Left ventricle myocardium inferior (tissue), 1 donor: ENCODE measurements at regions not wholly inside any gene's neighbourhood (a gene's known extent, or its start where the extent isn't known, plus 50 kb on each side); places are given as distances from the start of the nearest gene placed in this dataset.

Experiments used
- DNase-seq: peaks from one replicate; pipeline ENCODE4 v3.0.0-alpha.2; 2020
- H3K27ac ChIP-seq: fragments of 200-600 bp; replicated peaks from 2 replicates; pipeline ENCODE4 v1.8.0; 2021
- H3K27me3 ChIP-seq: fragments of 200-600 bp; 2 replicates; pipeline ENCODE4 v1.8.0; 2021; ENCODE audit warnings: low read depth
- H3K36me3 ChIP-seq: fragments of 200-600 bp; 2 replicates; pipeline ENCODE4 v1.8.0; 2021
- H3K4me1 ChIP-seq: fragments of 200-600 bp; 2 replicates; pipeline ENCODE4 v1.8.0; 2021
- H3K4me3 ChIP-seq: fragments of 200-600 bp; 2 replicates; pipeline ENCODE4 v1.8.0; 2021; ENCODE audit warnings: mild to moderate bottlenecking, moderate library complexity
- H3K9me3 ChIP-seq: fragments of 200-600 bp; replicated peaks from 2 replicates; pipeline ENCODE4 v1.8.0; 2021
- intact Hi-C: fragments of 100-400 bp; cut with micrococcal nuclease; formaldehyde crosslinking; loops from one replicate; pipeline ENCODE4 v1.11.0; 2022
- TF ChIP-seq, protein P1 (sequence below): fragments of 200-600 bp; IDR thresholded peaks from 2 replicates; pipeline ENCODE4 v1.8.0; 2021; ENCODE audit warnings: antibody characterized with exemption, mild to moderate bottlenecking, borderline replicate concordance
- donor health status: DM: no; HTN: yes; CAD: no; lungs with severe emphysema.

DNA sequence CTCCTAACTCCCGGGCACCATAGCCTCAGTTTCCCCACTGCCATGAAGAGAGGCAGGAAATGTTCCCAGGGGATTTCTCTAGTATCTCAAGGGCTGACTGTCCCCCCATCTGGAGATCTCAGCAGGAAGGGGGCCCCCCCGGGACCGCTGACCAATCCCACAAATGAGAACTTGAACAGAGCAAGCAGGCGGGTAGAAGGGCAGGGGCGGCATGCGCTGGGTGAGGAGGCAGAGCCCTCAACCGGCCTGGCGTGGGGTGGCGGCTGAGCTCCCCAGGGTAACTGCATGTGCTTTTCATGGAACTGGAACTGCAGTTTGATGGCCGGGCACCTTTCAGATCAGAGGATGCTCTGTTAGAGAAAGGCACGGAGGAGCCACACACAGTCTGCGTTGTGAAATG lies 144.5 kb downstream of the CTTN start:
- Histone ChIP-seq H3K4me3 (no peak overlapping the region), H3K36me3 (no peaks in the 10 kb centered on the region), H3K9me3 (peaks cover 10% of the 10 kb centered on the region), H3K27me3 (peaks cover 70% of the 10 kb centered on the region), H3K4me1 (peaks cover 3% of the 10 kb centered on the region), H3K27ac (no peak overlapping the region)
- DNase-seq: no peak
- intact Hi-C loops: no loop called here
- TF ChIP-seq, protein P1, sequence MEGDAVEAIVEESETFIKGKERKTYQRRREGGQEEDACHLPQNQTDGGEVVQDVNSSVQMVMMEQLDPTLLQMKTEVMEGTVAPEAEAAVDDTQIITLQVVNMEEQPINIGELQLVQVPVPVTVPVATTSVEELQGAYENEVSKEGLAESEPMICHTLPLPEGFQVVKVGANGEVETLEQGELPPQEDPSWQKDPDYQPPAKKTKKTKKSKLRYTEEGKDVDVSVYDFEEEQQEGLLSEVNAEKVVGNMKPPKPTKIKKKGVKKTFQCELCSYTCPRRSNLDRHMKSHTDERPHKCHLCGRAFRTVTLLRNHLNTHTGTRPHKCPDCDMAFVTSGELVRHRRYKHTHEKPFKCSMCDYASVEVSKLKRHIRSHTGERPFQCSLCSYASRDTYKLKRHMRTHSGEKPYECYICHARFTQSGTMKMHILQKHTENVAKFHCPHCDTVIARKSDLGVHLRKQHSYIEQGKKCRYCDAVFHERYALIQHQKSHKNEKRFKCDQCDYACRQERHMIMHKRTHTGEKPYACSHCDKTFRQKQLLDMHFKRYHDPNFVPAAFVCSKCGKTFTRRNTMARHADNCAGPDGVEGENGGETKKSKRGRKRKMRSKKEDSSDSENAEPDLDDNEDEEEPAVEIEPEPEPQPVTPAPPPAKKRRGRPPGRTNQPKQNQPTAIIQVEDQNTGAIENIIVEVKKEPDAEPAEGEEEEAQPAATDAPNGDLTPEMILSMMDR: no peak

DNA sequence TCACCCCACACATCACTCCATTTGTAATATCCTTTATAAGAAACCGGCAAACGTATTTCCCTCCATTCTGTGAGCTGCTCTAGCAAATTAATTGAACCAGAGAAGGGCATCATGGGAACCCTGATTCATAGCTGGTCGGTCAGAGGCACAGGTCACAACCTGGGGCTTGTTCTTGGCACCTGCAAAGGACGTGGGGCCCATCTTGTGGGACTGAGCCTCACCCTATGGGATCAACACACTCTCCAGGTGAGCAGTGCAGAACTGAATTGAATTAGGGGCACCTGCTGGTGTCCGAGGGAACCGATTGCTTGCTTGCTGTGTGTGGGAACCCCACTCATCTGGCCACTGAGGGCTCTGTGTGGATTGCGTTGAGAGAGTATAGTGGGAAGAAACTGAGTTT lies 145.3 kb downstream of the CTTN start:
- intact Hi-C loops: no loop called here
- H3K27ac ChIP-seq: no peak overlapping the region

DNA sequence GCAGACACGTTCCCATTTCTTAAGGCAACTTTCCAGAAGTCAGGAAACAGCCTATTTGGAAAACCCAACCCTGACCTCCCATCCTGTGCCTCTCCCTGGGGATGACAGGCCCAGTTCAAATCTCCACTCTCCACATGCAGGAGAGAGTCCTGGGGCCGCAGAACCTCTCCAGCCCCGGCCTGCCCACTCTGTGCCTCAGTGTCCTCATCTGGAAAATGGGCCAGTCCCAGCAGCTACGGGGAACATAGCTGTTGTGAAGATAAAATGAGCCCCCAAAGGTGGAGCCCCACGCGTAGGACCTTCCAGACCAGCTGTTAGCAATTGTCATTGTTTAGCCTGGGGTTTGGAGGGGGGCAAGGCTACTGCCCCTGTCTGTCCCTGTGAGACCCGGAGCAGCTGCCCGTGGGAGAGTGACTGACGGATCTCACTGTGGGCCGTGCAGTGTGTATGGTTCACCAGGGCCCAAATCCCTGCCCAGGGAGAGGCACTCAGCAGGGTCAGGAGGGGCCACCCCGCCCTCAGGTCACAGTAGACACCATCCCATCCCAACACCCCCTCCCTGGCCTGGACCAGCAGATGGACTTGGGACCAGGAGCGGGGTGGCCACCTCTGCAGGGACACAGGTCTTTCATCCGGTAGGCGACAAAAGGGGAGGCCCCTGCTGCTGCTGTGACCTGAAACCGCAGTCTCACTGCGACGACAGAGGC lies 145.9 kb downstream of the CTTN start:
- Histone ChIP-seq H3K4me3 (no peak overlapping the region), H3K27ac (no peak overlapping the region), H3K4me1 (peaks cover 6% of the 10 kb centered on the region), H3K27me3 (peaks cover 75% of the 10 kb centered on the region), H3K36me3 (no peaks in the 10 kb centered on the region), H3K9me3 (peaks cover 10% of the 10 kb centered on the region)
- intact Hi-C loops: no loop called here
- TF ChIP-seq, protein P1: no peak
- DNase-seq: no peak

More for the DNA sequence above, 145.3 kb downstream of the CTTN start:
- Histone ChIP-seq H3K4me3 (no peak overlapping the region), H3K9me3 (peaks cover 10% of the 10 kb centered on the region), H3K4me1 (peaks cover 6% of the 10 kb centered on the region), H3K27me3 (peaks cover 75% of the 10 kb centered on the region), H3K36me3 (no peaks in the 10 kb centered on the region)
- no peak for DNase-seq
- TF ChIP-seq, protein P1: no peak

- Histone ChIP-seq H3K36me3 (no peaks in the 10 kb centered on the region), H3K4me1 (peaks cover 6% of the 10 kb centered on the region), H3K27ac (no peak overlapping the region), H3K4me3 (no peak overlapping the region), H3K27me3 (peaks cover 76% of the 10 kb centered on the region), H3K9me3 (peaks cover 10% of the 10 kb centered on the region)
- intact Hi-C loops: no loop called here
- TF ChIP-seq, protein P1: no peak
- DNase-seq: no peak
Measured at GRCh38 chr11:70544774-70545609, 146.7 kb downstream of the CTTN start.

DNA sequence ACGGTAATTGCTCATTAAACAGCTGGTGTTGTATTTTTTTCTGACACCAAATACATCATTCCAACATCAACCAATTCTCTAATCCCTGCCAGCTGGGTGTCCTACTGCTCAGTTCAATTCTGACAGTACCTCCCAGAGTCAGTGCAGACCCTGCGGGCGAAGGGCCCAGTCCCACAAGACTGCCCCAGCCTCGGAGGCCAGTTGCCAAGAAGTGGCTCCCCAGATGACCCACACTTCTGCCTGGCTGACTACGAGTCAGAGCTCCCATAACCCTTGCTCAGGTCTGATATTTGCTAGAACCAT lies 147.2 kb downstream of the CTTN start:
- Histone ChIP-seq H3K27me3 (peaks cover 80% of the 10 kb centered on the region), H3K4me1 (peaks cover 6% of the 10 kb centered on the region), H3K4me3 (no peak overlapping the region), H3K27ac (no peak overlapping the region), H3K9me3 (peaks cover 10% of the 10 kb centered on the region), H3K36me3 (no peaks in the 10 kb centered on the region)
- DNase-seq: no peak
- TF ChIP-seq, protein P1: no peak
- intact Hi-C loops: no loop called here
